Ishikawa (cell line): ENCODE measurements at regions not wholly inside any gene's neighbourhood (a gene's known extent, or its start where the extent isn't known, plus 50 kb on each side); places are given as distances from the start of the nearest gene placed in this dataset.
A peak's percentile ranks its signal among the peaks of the same experiment; 100 is the strongest.

Experiments
- CEBPB ChIP-seq: IDR thresholded peaks from 2 replicates; pipeline ENCODE4 v1.6.1; 2012
- CREB1 ChIP-seq: IDR thresholded peaks from 2 replicates; pipeline ENCODE4 v1.6.1; 2012; ENCODE audit warnings: low read depth
- EGR1 ChIP-seq: IDR thresholded peaks from 2 replicates; pipeline ENCODE4 v1.6.1; 2012
- MAX ChIP-seq: IDR thresholded peaks from 2 replicates; pipeline ENCODE4 v1.6.1; 2012
- NFIC ChIP-seq: IDR thresholded peaks from 2 replicates; pipeline ENCODE4 v1.6.1; 2012
- RAD21 ChIP-seq: IDR thresholded peaks from 2 replicates; pipeline ENCODE4 v1.6.1; 2012; ENCODE audit warnings: low read depth
- REST ChIP-seq: IDR thresholded peaks from 2 replicates; pipeline ENCODE4 v1.6.1; 2012; ENCODE audit warnings: low read depth, mild to moderate bottlenecking
- TCF12 ChIP-seq: IDR thresholded peaks from 2 replicates; pipeline ENCODE4 v1.6.1; 2012; ENCODE audit warnings: low read depth
- ZBTB7A ChIP-seq: IDR thresholded peaks from 2 replicates; pipeline ENCODE4 v1.6.1; 2012; ENCODE audit warnings: low read depth

GRCh38 chr3:176302271-176302670 is 895.0 kb downstream of the TBL1XR1 start:
- TF ChIP-seq CREB1: no peak
- no peak for TF ChIP-seq NFIC
- TF ChIP-seq EGR1: no peak
- no peak for TF ChIP-seq MAX
- TF ChIP-seq ZBTB7A: no peak
- TF ChIP-seq TCF12: no peak
- no peak for TF ChIP-seq REST
- no peak for TF ChIP-seq RAD21
- TF ChIP-seq CEBPB: 0 out of 2 replicates have a peak, but pooled peaks have one; percentile 35
